Mesenchymal stem cell (in vitro differentiated cells and primary cell): ENCODE measurements at regions not wholly inside any gene's neighbourhood (a gene's known extent, or its start where the extent isn't known, plus 50 kb on each side); places are given as distances from the start of the nearest gene placed in this dataset.
"Not testable (repeated sequence)": the region's sequence is repeated elsewhere in the genome, so short reads cannot be mapped to it uniquely, and the experiment has no call there.

Source experiments
- DNase-seq: peaks from one replicate; pipeline ENCODE4 v3.0.0-alpha.2; 2013
- H2AFZ ChIP-seq: one replicate; pipeline ENCODE4 v1.6.1; 2013; ENCODE audit warnings: low read depth, mild to moderate bottlenecking, control low read depth, inconsistent platforms, low read length, moderate library complexity
- H2AK5ac ChIP-seq: 2 replicates; pipeline ENCODE4 v1.6.1; 2013; ENCODE audit warnings: low read length, moderate library complexity, mild to moderate bottlenecking, inconsistent platforms; ENCODE audit not compliant: severe bottlenecking
- H2BK120ac ChIP-seq: one replicate; pipeline ENCODE4 v1.6.1; 2013; ENCODE audit warnings: low read depth, mild to moderate bottlenecking, inconsistent platforms, low read length, moderate library complexity
- H2BK12ac ChIP-seq, 2 experiments: one replicate each; pipeline ENCODE4 v1.6.1; 2013; ENCODE audit warnings: inconsistent platforms in 2 of 2, low read length in 2 of 2, mild to moderate bottlenecking in 2 of 2, moderate library complexity in 2 of 2, control low read depth in 1 of 2
- H2BK15ac ChIP-seq: one replicate; pipeline ENCODE4 v1.6.1; 2013; ENCODE audit warnings: mild to moderate bottlenecking, low read depth, inconsistent platforms; ENCODE audit not compliant: poor library complexity, severe bottlenecking
- H2BK5ac ChIP-seq: 2 replicates; pipeline ENCODE4 v1.6.1; 2013; ENCODE audit warnings: low read depth, mild to moderate bottlenecking, low read length, control low read depth, inconsistent platforms; ENCODE audit not compliant: poor library complexity, severe bottlenecking
- H3K14ac ChIP-seq, 2 experiments: one replicate each; pipeline ENCODE4 v1.6.1; 2013; ENCODE audit warnings: inconsistent platforms in 2 of 2, low read length in 2 of 2, control low read depth in 1 of 2, mild to moderate bottlenecking in 1 of 2, moderate library complexity in 1 of 2
- H3K18ac ChIP-seq, 2 experiments: one replicate each; pipeline ENCODE4 v1.6.1; 2013; ENCODE audit warnings: inconsistent platforms in 2 of 2, low read length in 2 of 2, control low read depth in 1 of 2, low read depth in 1 of 2, mild to moderate bottlenecking in 1 of 2
- H3K23ac ChIP-seq, 2 experiments: one replicate each; pipeline ENCODE4 v1.6.1; 2013; ENCODE audit warnings: inconsistent platforms in 2 of 2, low read length in 2 of 2, mild to moderate bottlenecking in 2 of 2, moderate library complexity in 2 of 2, control low read depth in 1 of 2
- H3K27ac ChIP-seq: 2 replicates; pipeline ENCODE4 v1.5.1; 2013; ENCODE audit warnings: mild to moderate bottlenecking, moderate library complexity, low read length, control low read depth, inconsistent platforms; ENCODE audit not compliant: poor library complexity, severe bottlenecking
- H3K27me3 ChIP-seq, 2 experiments: 2 replicates each; pipeline versions ENCODE4 v1.6.1 to v1.7.0; 2013; ENCODE audit warnings: low read length in 2 of 2, mild to moderate bottlenecking in 2 of 2, moderate library complexity in 2 of 2, control low read depth in 1 of 2, inconsistent platforms in 1 of 2; ENCODE audit not compliant: control insufficient read depth in 1 of 2, insufficient read depth in 1 of 2
- H3K36me3 ChIP-seq, 2 experiments: 2 replicates each; pipeline versions ENCODE4 v1.6.1 to v1.7.0; 2013; ENCODE audit warnings: low read length in 2 of 2, control low read depth in 1 of 2, inconsistent platforms in 1 of 2, low read depth in 1 of 2, mild to moderate bottlenecking in 1 of 2; ENCODE audit not compliant: insufficient read depth in 2 of 2, control insufficient read depth in 1 of 2
- H3K4ac ChIP-seq, 2 experiments: one replicate each; pipeline ENCODE4 v1.6.1; 2013; ENCODE audit warnings: inconsistent platforms in 2 of 2, low read length in 2 of 2, mild to moderate bottlenecking in 2 of 2, moderate library complexity in 2 of 2, control low read depth in 1 of 2, low read depth in 1 of 2
- H3K4me1 ChIP-seq: 2 replicates; pipeline ENCODE4 v1.6.1; 2013; ENCODE audit warnings: low read depth, low read length, control low read depth; ENCODE audit not compliant: control insufficient read depth, insufficient read depth
- H3K4me2 ChIP-seq: 2 replicates; pipeline ENCODE4 v1.6.1; 2013; ENCODE audit warnings: low read length, mild to moderate bottlenecking, inconsistent platforms; ENCODE audit not compliant: poor library complexity, severe bottlenecking
- H3K4me3 ChIP-seq, 2 experiments: 2 replicates each; pipeline versions ENCODE4 v1.5.1 to v1.7.0; 2013; ENCODE audit warnings: low read length in 2 of 2, mild to moderate bottlenecking in 2 of 2, control low read depth in 1 of 2, low read depth in 1 of 2; ENCODE audit not compliant: insufficient read depth in 1 of 2
- H3K79me1 ChIP-seq: replicated peaks from 2 replicates; pipeline ENCODE4 v1.6.1; 2013; ENCODE audit warnings: mild to moderate bottlenecking, control low read depth, low read length, inconsistent platforms; ENCODE audit not compliant: poor library complexity, severe bottlenecking
- H3K9ac ChIP-seq: 2 replicates; pipeline ENCODE4 v1.7.0; 2013; ENCODE audit warnings: mild to moderate bottlenecking, low read length, moderate library complexity
- H3K9me3 ChIP-seq: 2 replicates; pipeline ENCODE4 v1.7.0; 2013; ENCODE audit warnings: mild to moderate bottlenecking, low read length; ENCODE audit not compliant: control insufficient read depth
- H4K8ac ChIP-seq: one replicate; pipeline ENCODE4 v1.6.1; 2013; ENCODE audit warnings: inconsistent platforms, mild to moderate bottlenecking, low read length, moderate library complexity
- H4K91ac ChIP-seq: one replicate; pipeline ENCODE4 v1.6.1; 2013; ENCODE audit warnings: mild to moderate bottlenecking, low read length, inconsistent platforms
- WGBS: methylation state at CpG from one replicate; pipeline ENCODE4 v1.1.7; 2013; ENCODE audit warnings: mixed read lengths; 5-methylcytosine and 5-hydroxymethylcytosine counted together

DNA sequence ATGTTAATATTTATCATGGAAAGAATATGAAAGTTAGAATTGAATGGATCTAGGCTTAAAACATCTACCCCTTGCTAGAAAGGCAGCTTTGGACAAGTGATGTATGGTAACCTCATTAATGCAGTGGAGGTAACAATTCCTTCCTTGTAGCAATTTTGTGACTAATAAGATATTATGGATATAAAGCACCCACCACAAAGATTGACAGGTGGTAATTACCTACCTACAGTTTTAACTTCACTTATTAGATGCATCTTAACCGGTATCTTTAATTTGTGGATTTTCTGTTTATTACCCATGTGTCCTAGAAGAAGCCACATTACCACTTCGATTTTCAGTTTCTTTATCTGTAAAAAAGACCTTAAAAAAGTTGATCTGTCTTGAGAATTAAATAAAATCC lies 367.0 kb downstream of the DSC3 start:
- WGBS = 100% methylated on average over 1 of the region's 2 CpGs
- Histone ChIP-seq H2AFZ (no peak overlapping the region), H2AK5ac (no peak overlapping the region), H3K27ac (no peak overlapping the region), H2BK12ac (no peak overlapping the region), H4K8ac (no peak overlapping the region), H2BK5ac (no peak overlapping the region), H3K18ac (no peak overlapping the region), H3K27me3 (no peaks in the 10 kb centered on the region), H3K23ac (no peak overlapping the region), H2BK120ac (no peak overlapping the region), H3K36me3 (no peaks in the 10 kb centered on the region), H3K4ac (no peak overlapping the region), H3K4me1 (no peaks in the 10 kb centered on the region), H3K4me2 (no peak overlapping the region), H3K9me3 (no peaks in the 10 kb centered on the region), H3K4me3 (no peak overlapping the region), H4K91ac (no peak overlapping the region), H2BK15ac (no peak overlapping the region), H3K79me1 (no peaks in the 10 kb centered on the region), H3K14ac (no peak overlapping the region), H3K9ac (no peak overlapping the region)
- no peak for DNase-seq

DNA sequence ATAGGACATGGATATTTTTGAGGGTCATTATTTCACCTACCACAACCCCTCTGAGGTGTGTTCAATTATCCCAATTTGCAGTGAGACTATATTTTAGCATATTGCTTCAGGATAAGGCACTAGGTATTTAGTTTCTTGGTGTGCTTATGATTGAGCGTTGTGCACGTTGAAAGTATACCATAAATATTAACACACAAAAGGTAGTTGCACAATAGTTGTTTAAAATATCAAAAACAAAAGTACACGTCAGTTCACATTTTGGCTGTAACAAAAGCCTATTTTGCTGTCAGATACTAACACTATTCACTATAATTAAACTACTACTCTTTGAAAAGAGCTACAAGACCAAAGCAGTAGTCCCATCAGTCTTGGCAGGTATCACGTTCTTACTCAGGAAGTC lies 367.5 kb downstream of the DSC3 start:
- H2AK5ac ChIP-seq = no peak overlapping the region
- H2BK15ac ChIP-seq = no peak overlapping the region
- 100% methylated on average over 1 of the region's 4 CpGs for WGBS

DNA sequence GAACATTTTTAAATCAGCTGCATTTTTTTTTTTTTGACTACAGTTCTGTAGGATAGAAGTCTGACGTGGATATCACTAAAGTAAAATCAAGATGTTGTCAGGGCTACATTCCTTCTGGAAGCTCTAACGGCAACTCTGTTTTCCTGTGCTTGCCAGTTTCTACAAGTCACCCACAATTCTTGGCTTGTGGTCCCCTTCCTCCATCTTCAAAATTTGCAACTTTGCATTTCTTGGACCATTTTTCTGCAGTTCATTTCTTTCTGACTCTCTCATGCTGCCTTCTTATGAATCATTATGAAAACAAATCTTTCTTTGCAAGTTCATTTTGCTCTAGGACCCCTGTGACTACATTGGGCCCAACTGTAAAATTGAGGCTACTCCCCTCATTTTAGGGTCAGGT lies 367.9 kb downstream of the DSC3 start:
- H3K23ac ChIP-seq = no peak overlapping the region
- H4K8ac ChIP-seq = no peak overlapping the region
- H3K27ac ChIP-seq = no peak overlapping the region
- H3K18ac ChIP-seq = no peak overlapping the region
- no peak overlapping the region for H2BK12ac ChIP-seq
- no peak overlapping the region for H3K9ac ChIP-seq
- H4K91ac ChIP-seq = no peak overlapping the region
- DNase-seq = no peak
- no peaks in the 10 kb centered on the region for H3K79me1 ChIP-seq
- H3K36me3 ChIP-seq = no peaks in the 10 kb centered on the region
- no peaks in the 10 kb centered on the region for H3K27me3 ChIP-seq
- H2AFZ ChIP-seq = no peak overlapping the region
- no peak overlapping the region for H2BK15ac ChIP-seq
- WGBS = 84% methylated on average over 2 of the region's 2 CpGs
- H3K4me2 ChIP-seq = no peak overlapping the region
- H2BK5ac ChIP-seq = no peak overlapping the region
- H3K4ac ChIP-seq = no peak overlapping the region
- H3K14ac ChIP-seq = no peak overlapping the region
- H2AK5ac ChIP-seq = no peak overlapping the region
- H2BK120ac ChIP-seq = no peak overlapping the region
- no peaks in the 10 kb centered on the region for H3K9me3 ChIP-seq
- no peak overlapping the region for H3K4me3 ChIP-seq
- no peaks in the 10 kb centered on the region for H3K4me1 ChIP-seq

More for the DNA sequence above, 367.5 kb downstream of the DSC3 start:
- no peaks in the 10 kb centered on the region for H3K4me1 ChIP-seq
- no peak for DNase-seq
- no peak overlapping the region for H3K18ac ChIP-seq
- H2BK120ac ChIP-seq = no peak overlapping the region
- H3K36me3 ChIP-seq = no peaks in the 10 kb centered on the region
- H3K27me3 ChIP-seq = no peaks in the 10 kb centered on the region
- H4K8ac ChIP-seq = no peak overlapping the region
- H4K91ac ChIP-seq = no peak overlapping the region
- H2AFZ ChIP-seq = no peak overlapping the region
- no peak overlapping the region for H3K4me3 ChIP-seq
- no peak overlapping the region for H2BK5ac ChIP-seq
- H3K4ac ChIP-seq = no peak overlapping the region
- no peaks in the 10 kb centered on the region for H3K9me3 ChIP-seq
- H2BK12ac ChIP-seq = no peak overlapping the region
- no peak overlapping the region for H3K23ac ChIP-seq
- no peak overlapping the region for H3K9ac ChIP-seq
- H3K27ac ChIP-seq = no peak overlapping the region
- H3K4me2 ChIP-seq = no peak overlapping the region
- no peaks in the 10 kb centered on the region for H3K79me1 ChIP-seq
- H3K14ac ChIP-seq = no peak overlapping the region

DNA sequence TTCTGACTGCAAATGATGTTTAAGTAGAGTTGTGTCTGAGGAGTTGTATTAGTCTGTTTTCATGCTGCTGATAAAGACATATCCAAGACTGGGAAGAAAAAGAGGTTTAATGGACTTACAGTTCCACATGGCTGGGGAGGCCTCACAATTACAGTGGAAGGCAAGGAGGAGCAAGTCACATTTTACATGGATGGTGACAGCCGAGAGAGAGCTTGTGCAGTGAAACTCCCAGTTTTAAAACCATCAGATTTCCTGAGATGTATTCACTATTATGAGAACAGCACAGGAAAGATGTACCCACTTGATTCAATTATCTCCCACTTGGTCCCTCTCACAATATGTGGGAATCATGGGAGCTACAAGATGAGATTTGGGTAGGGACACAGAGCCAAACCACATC lies 370.1 kb downstream of the DSC3 start:
- H3K4me2 ChIP-seq, H3K4me3 ChIP-seq, H3K27me3 ChIP-seq, H2BK12ac ChIP-seq, H4K91ac ChIP-seq, H3K79me1 ChIP-seq, H3K23ac ChIP-seq, H3K14ac ChIP-seq, H2BK120ac ChIP-seq, H2AK5ac ChIP-seq, H3K4ac ChIP-seq, H3K36me3 ChIP-seq, H3K27ac ChIP-seq, H3K9me3 ChIP-seq, H2BK5ac ChIP-seq, H3K9ac ChIP-seq, H2AFZ ChIP-seq, H3K4me1 ChIP-seq, H4K8ac ChIP-seq, H3K18ac ChIP-seq, DNase-seq, H2BK15ac ChIP-seq: not testable (repeated sequence)
- WGBS = 50% methylated on average over 1 of the region's 1 CpG
